C4-2B (cell line): ENCODE measurements at regions not wholly inside any gene's neighbourhood (a gene's known extent, or its start where the extent isn't known, plus 50 kb on each side); places are given as distances from the start of the nearest gene placed in this dataset.

ENCODE experiments used
- CTCF ChIP-seq: fragments of 450-650 bp; conservative IDR thresholded peaks from 2 replicates; pipeline ENCODE4 v1.5.1; 2017; ENCODE audit warnings: mild to moderate bottlenecking
- ZFX ChIP-seq: fragments of 450-650 bp; IDR thresholded peaks from 2 replicates; pipeline ENCODE4 v1.6.1; 2017

DNA sequence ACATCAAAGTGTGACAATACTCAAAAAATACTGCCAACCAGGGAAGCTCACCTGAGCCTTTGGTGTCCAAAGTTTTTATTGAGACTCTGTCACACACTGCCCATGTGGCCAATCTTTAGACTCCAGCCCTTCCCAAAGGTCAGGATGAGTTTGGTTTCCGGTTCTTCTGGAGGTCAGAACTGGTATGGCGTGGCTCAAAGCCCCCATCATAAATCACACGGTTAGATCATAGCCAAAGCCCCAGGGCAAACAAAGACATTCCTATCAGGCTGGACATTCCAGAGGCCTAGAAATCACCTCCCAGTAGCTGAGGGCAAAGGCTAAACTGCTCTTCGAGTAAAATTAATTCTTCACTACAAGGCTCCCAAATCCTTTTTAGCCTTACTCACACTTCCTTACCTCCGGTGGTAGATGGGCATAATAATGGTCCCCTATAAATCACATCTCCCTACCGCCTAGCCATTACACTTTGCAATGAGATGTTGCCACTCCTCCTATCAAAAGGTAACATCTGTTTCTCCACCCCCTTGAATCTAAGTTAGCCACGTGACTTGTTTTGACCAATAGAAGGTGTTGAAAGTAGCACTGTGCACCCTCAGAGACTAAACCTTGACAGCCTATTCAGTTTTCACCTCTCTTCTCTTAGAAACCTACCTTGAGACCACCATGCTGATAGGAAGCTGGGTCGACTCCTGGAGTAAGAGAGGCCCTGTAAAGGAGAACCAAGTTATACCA lies 137.8 kb upstream of the DUSP21 start:
- TF ChIP-seq CTCF, result no peak
- no peak for TF ChIP-seq ZFX
